Esophagus squamous epithelium (tissue), 5 donors: ENCODE measurements at regions not wholly inside any gene's neighbourhood (a gene's known extent, or its start where the extent isn't known, plus 50 kb on each side); places are given as distances from the start of the nearest gene placed in this dataset.

Experiments used
- DNase-seq: peaks from one replicate; lab custom pipeline; 2025; lab: John Stamatoyannopoulos, UW
- H3K27ac ChIP-seq, 4 donors: fragments of 200-600 bp; sonication (generic); one replicate each; pipeline ENCODE4 v1.5.1; 2016 to 2019; ENCODE audit warnings: mild to moderate bottlenecking in 1 of 4
- H3K27me3 ChIP-seq, 4 donors: fragments of 200-600 bp; sonication (generic); 1 replicate in 3 of 4; 2 replicates in 1 of 4; pipeline versions ENCODE4 v1.5.1 to v1.6.0; 2017 to 2021; ENCODE audit warnings: antibody characterized with exemption in 1 of 4
- H3K36me3 ChIP-seq, 3 donors: fragments of 200-600 bp; sonication (generic); one replicate each; pipeline ENCODE4 v1.5.1; 2016 to 2019
- H3K4me1 ChIP-seq, 3 donors: fragments of 200-600 bp; sonication (generic); one replicate each; pipeline ENCODE4 v1.5.1; 2017 to 2019
- H3K4me3 ChIP-seq, 4 donors: fragments of 200-600 bp; sonication (generic); 1 replicate in 3 of 4; 2 replicates in 1 of 4; pipeline ENCODE4 v1.5.1; 2016 to 2019; ENCODE audit warnings: mild to moderate bottlenecking in 2 of 4, moderate library complexity in 1 of 4
- H3K9me3 ChIP-seq, 3 donors: fragments of 200-600 bp; sonication (generic); one replicate each; pipeline ENCODE4 v1.5.1; 2016 to 2019
- CTCF ChIP-seq, 6 experiments: fragments of 450-650 bp in 4 of 6; fragments of 200-600 bp in 2 of 6; sonication (generic) in 2 of 6; IDR thresholded peaks; one replicate each; pipeline ENCODE4 v1.5.1; 2016 to 2019; ENCODE audit warnings: antibody characterized with exemption in 6 of 6, mild to moderate bottlenecking in 4 of 6, moderate library complexity in 4 of 6
- POLR2A ChIP-seq, 4 donors: fragments of 450-650 bp; IDR thresholded peaks; one replicate each; pipeline ENCODE4 v1.6.1; 2017; ENCODE audit warnings: antibody characterized with exemption in 4 of 4, mild to moderate bottlenecking in 4 of 4, moderate library complexity in 3 of 4
- WGBS, 2 donors: methylation state at CpG; one replicate each; pipeline ENCODE4 v1.1.5; 2018; 5-methylcytosine and 5-hydroxymethylcytosine counted together
- intact Hi-C: fragments of 100-400 bp; cut with DNase I; formaldehyde crosslinking; loops from one replicate; pipeline ENCODE4 v1.15.0; 2022
- donor health status: DM: yes; HTN: yes; CAD: no.

GRCh38 chr3:20574746-20575145 lies 388.7 kb upstream of the SGO1 start:
- no peaks in the 10 kb centered on the region for H3K36me3 ChIP-seq
- DNase-seq: no peak
- H3K27me3 ChIP-seq: no peaks in the 10 kb centered on the region
- WGBS, 2 donors: 69 to 79% methylated on average over 4 of the region's 4 CpGs
- intact Hi-C loops: no loop called here
- H3K4me1 ChIP-seq: no peaks in the 10 kb centered on the region
- TF ChIP-seq CTCF (IDR thresholded peaks at IDR 0.05) (no peak), POLR2A (IDR thresholded peaks at IDR 0.05) (no peak)
- peaks cover 0 to 5% (median 0%) of the 10 kb centered on the region in 3 donors for H3K9me3 ChIP-seq
- no peak overlapping the region for H3K27ac ChIP-seq
- no peak overlapping the region for H3K4me3 ChIP-seq

- TF ChIP-seq CTCF (IDR thresholded peaks at IDR 0.05) (no peak), POLR2A (IDR thresholded peaks at IDR 0.05) (no peak)
- H3K27ac ChIP-seq: no peak overlapping the region
- no peak for DNase-seq
- H3K4me1 ChIP-seq: no peaks in the 10 kb centered on the region
- H3K9me3 ChIP-seq: peaks cover 0 to 4% (median 0%) of the 10 kb centered on the region in 3 donors
- H3K36me3 ChIP-seq: no peaks in the 10 kb centered on the region
- intact Hi-C loops: no loop called here
- WGBS, 2 donors: 68 to 76% methylated on average over 3 of the region's 3 CpGs
- no peak overlapping the region for H3K4me3 ChIP-seq
- no peaks in the 10 kb centered on the region for H3K27me3 ChIP-seq
These were observed 387.2 kb upstream of the SGO1 start for GRCh38 chr3:20573175-20573574.

- TF ChIP-seq CTCF (IDR thresholded peaks at IDR 0.05): no peak
- no peak for TF ChIP-seq POLR2A (IDR thresholded peaks at IDR 0.05)
- Histone ChIP-seq H3K4me1 (no peaks in the 10 kb centered on the region), H3K27ac (no peak overlapping the region), H3K36me3 (no peaks in the 10 kb centered on the region), H3K4me3 (no peak overlapping the region), H3K9me3 (no peaks in the 10 kb centered on the region), H3K27me3 (no peaks in the 10 kb centered on the region)
- intact Hi-C loops: no loop called here
- DNase-seq: no peak
- WGBS, 2 donors: 80% methylated on average over 5 of the region's 5 CpGs
These were observed 386.5 kb upstream of the SGO1 start for GRCh38 chr3:20572473-20572872.

GRCh38 chr3:20569310-20569709 lies 383.3 kb upstream of the SGO1 start:
- no peaks in the 10 kb centered on the region for H3K36me3 ChIP-seq
- no peak overlapping the region for H3K4me3 ChIP-seq
- TF ChIP-seq CTCF (IDR thresholded peaks at IDR 0.05) (no peak), POLR2A (IDR thresholded peaks at IDR 0.05) (no peak)
- H3K4me1 ChIP-seq: no peaks in the 10 kb centered on the region
- H3K9me3 ChIP-seq: no peaks in the 10 kb centered on the region
- intact Hi-C loops: no loop called here
- WGBS, 2 donors: 8 to 9% methylated on average over 2 of the region's 2 CpGs
- H3K27me3 ChIP-seq: no peaks in the 10 kb centered on the region
- DNase-seq: no peak
- no peak overlapping the region for H3K27ac ChIP-seq

GRCh38 chr3:20564966-20565365 lies 379.0 kb upstream of the SGO1 start:
- intact Hi-C loops: no loop called here
- no peak for DNase-seq
- Histone ChIP-seq H3K9me3 (no peaks in the 10 kb centered on the region), H3K27me3 (no peaks in the 10 kb centered on the region), H3K4me1 (no peaks in the 10 kb centered on the region), H3K36me3 (no peaks in the 10 kb centered on the region), H3K4me3 (no peak overlapping the region), H3K27ac (no peak overlapping the region)
- WGBS, 2 donors: 49 to 61% methylated on average over 3 of the region's 3 CpGs
- TF ChIP-seq POLR2A (IDR thresholded peaks at IDR 0.05): no peak
- no peak for TF ChIP-seq CTCF (IDR thresholded peaks at IDR 0.05)
